GM23338 (cell line): ENCODE measurements at regions not wholly inside any gene's neighbourhood (a gene's known extent, or its start where the extent isn't known, plus 50 kb on each side); places are given as distances from the start of the nearest gene placed in this dataset.

Source experiments
- ATAC-seq: fragments of 200-7000 bp; cut with Tn5 transposase; 3 replicates; pipeline ENCODE4 v1.9.1; 2020
- DNase-seq: peaks from one replicate; pipeline ENCODE4 v3.0.0-alpha.2; 2015; ENCODE audit warnings: low spot score
- H2AFZ ChIP-seq: fragments of 200-600 bp; sonication (generic); 2 replicates; pipeline ENCODE4 v1.8.0; 2016; ENCODE audit warnings: antibody characterized with exemption, mild to moderate bottlenecking, moderate library complexity
- H3F3A ChIP-seq: fragments of 200-600 bp; sonication (generic); replicated peaks from 2 replicates; pipeline ENCODE4 v1.8.0; 2017; ENCODE audit warnings: antibody characterized with exemption, mixed run types, low read depth
- H3K27ac ChIP-seq: fragments of 200-600 bp; sonication (generic); 2 replicates; pipeline ENCODE4 v1.6.1; 2016; ENCODE audit warnings: low read depth
- H3K27me3 ChIP-seq: fragments of 200-600 bp; sonication (generic); 2 replicates; pipeline ENCODE4 v1.8.0; 2016; ENCODE audit warnings: mild to moderate bottlenecking, mixed run types, moderate library complexity; ENCODE audit not compliant: insufficient read depth
- H3K36me3 ChIP-seq: fragments of 200-600 bp; sonication (generic); 2 replicates; pipeline ENCODE4 v1.8.0; 2016; ENCODE audit warnings: mild to moderate bottlenecking; ENCODE audit not compliant: insufficient read depth
- H3K4me1 ChIP-seq: fragments of 200-600 bp; sonication (generic); 2 replicates; pipeline ENCODE4 v1.8.0; 2016; ENCODE audit warnings: mild to moderate bottlenecking, moderate library complexity; ENCODE audit not compliant: insufficient read depth
- H3K4me2 ChIP-seq: fragments of 200-600 bp; sonication (generic); 2 replicates; pipeline ENCODE4 v1.7.1; 2017; ENCODE audit warnings: mixed run types
- H3K4me3 ChIP-seq: fragments of 200-600 bp; sonication (generic); 2 replicates; pipeline ENCODE4 v1.6.1; 2016; ENCODE audit warnings: mixed run types
- H3K79me2 ChIP-seq: fragments of 200-600 bp; sonication (generic); replicated peaks from 2 replicates; pipeline ENCODE4 v1.8.0; 2017; ENCODE audit warnings: mild to moderate bottlenecking; ENCODE audit not compliant: insufficient read depth
- H3K9me2 ChIP-seq: fragments of 200-600 bp; sonication (generic); 2 replicates; pipeline ENCODE4 v1.8.0; 2017; ENCODE audit not compliant: insufficient read depth
- H4K20me1 ChIP-seq: fragments of 200-600 bp; sonication (generic); replicated peaks from 2 replicates; pipeline ENCODE4 v1.8.0; 2017; ENCODE audit warnings: mild to moderate bottlenecking; ENCODE audit not compliant: insufficient read depth
- H3K27ac Mint-ChIP-seq: 2 replicates; pipeline ENCODE4 v1.8.0; 2020; ENCODE audit warnings: inconsistent platforms, mild to moderate bottlenecking, moderate library complexity, mixed read lengths
- H3K27me3 Mint-ChIP-seq: 3 replicates; pipeline ENCODE4 v1.8.0; 2022; ENCODE audit warnings: low read depth, mild to moderate bottlenecking, moderate library complexity, mixed read lengths, inconsistent platforms; ENCODE audit not compliant: insufficient read depth, poor library complexity
- H3K36me3 Mint-ChIP-seq: 3 replicates; pipeline ENCODE4 v1.8.0; 2021; ENCODE audit warnings: low read depth, mild to moderate bottlenecking, inconsistent platforms, moderate library complexity, mixed read lengths
- H3K4me1 Mint-ChIP-seq: 3 replicates; pipeline ENCODE4 v1.8.0; 2020; ENCODE audit warnings: mild to moderate bottlenecking, inconsistent platforms, mixed read lengths
- H3K4me3 Mint-ChIP-seq: 3 replicates; pipeline ENCODE4 v1.8.0; 2021; ENCODE audit warnings: moderate library complexity, mild to moderate bottlenecking, inconsistent platforms, mixed read lengths
- H3K9me3 Mint-ChIP-seq: 3 replicates; pipeline ENCODE4 v1.8.0; 2020; ENCODE audit warnings: moderate library complexity, mild to moderate bottlenecking, inconsistent platforms, mixed read lengths
- CREB1 ChIP-seq: fragments of 250-450 bp; sonication (Bioruptor Pico); IDR thresholded peaks from 2 replicates; pipeline ENCODE4 v1.5.0; 2020; ENCODE audit warnings: low read depth, mild to moderate bottlenecking, moderate library complexity
- CTCF ChIP-seq, 2 experiments: fragments of 200-600 bp in 1 of 2; sonication (generic) in 1 of 2; conservative IDR thresholded peaks; 2 replicates each; pipeline versions ENCODE4 v1.5.1 to v1.6.1; 2016 to 2017; ENCODE audit warnings: antibody characterized with exemption in 2 of 2, low read depth in 2 of 2, mild to moderate bottlenecking in 2 of 2, moderate library complexity in 1 of 2
- ETS1 ChIP-seq: IDR thresholded peaks from 2 replicates; pipeline ENCODE4 v1.6.1; 2016; ENCODE audit warnings: antibody characterized with exemption
- EZH2 ChIP-seq: fragments of 200-600 bp; sonication (generic); IDR thresholded peaks from one replicate; pipeline ENCODE4 v1.8.0; 2017; ENCODE audit warnings: antibody characterized with exemption, mild to moderate bottlenecking, low read depth; ENCODE audit not compliant: unreplicated experiment
- EZH2phosphoT487 ChIP-seq: fragments of 200-600 bp; sonication (generic); IDR thresholded peaks from one replicate; pipeline ENCODE4 v1.8.1; 2018; ENCODE audit warnings: antibody characterized with exemption; ENCODE audit not compliant: unreplicated experiment
- JUNB ChIP-seq: IDR thresholded peaks from one replicate; pipeline ENCODE4 v1.6.1; 2016; ENCODE audit warnings: antibody characterized with exemption; ENCODE audit not compliant: unreplicated experiment
- NANOG ChIP-seq: IDR thresholded peaks from 2 replicates; pipeline ENCODE4 v1.6.1; 2016; ENCODE audit warnings: antibody characterized with exemption, borderline replicate concordance
- POLR2AphosphoS5 ChIP-seq: IDR thresholded peaks from 2 replicates; pipeline ENCODE4 v1.6.1; 2016; ENCODE audit warnings: antibody characterized with exemption, low read depth
- REST ChIP-seq: IDR thresholded peaks from one replicate; pipeline ENCODE4 v1.6.1; 2018; ENCODE audit warnings: antibody characterized with exemption; ENCODE audit not compliant: unreplicated experiment
- STAT1 ChIP-seq: IDR thresholded peaks from one replicate; pipeline ENCODE4 v1.6.1; 2016; ENCODE audit warnings: antibody characterized with exemption; ENCODE audit not compliant: unreplicated experiment
- ZNF114 ChIP-seq: fragments of 250-450 bp; sonication (Bioruptor Pico); IDR thresholded peaks from 2 replicates; pipeline ENCODE4 v1.5.0; 2020; ENCODE audit warnings: mild to moderate bottlenecking, moderate library complexity
- ZNF331 ChIP-seq: fragments of 250-450 bp; sonication (Bioruptor Pico); IDR thresholded peaks from 2 replicates; pipeline ENCODE4 v1.5.0; 2020; ENCODE audit warnings: low read depth, mild to moderate bottlenecking, moderate library complexity
- ZNF462 ChIP-seq: fragments of 250-450 bp; sonication (Bioruptor Pico); IDR thresholded peaks from 2 replicates; pipeline ENCODE4 v1.5.0; 2020; ENCODE audit warnings: mild to moderate bottlenecking, moderate library complexity

- peaks cover 2% of the 10 kb centered on the region for H3K27me3 Mint-ChIP-seq
- DNase-seq, result no peak
- H3K4me1 ChIP-seq, result peaks cover 16% of the 10 kb centered on the region
Measured at GRCh38 chr3:177541541-177541940, 344.3 kb upstream of the TBL1XR1 start.

More at GRCh38 chr3:177541541-177541940, 344.3 kb upstream of the TBL1XR1 start:
- TF ChIP-seq NANOG, result no peak
- TF ChIP-seq CREB1 (CRISPR knock-in tag), result no peak
- TF ChIP-seq POLR2AphosphoS5, result no peak
- no peak for TF ChIP-seq ZNF114 (CRISPR knock-in tag)
- no peak for TF ChIP-seq ZNF462
- no peak for TF ChIP-seq STAT1
- TF ChIP-seq ZNF331, result no peak
- TF ChIP-seq JUNB, result no peak
- TF ChIP-seq ETS1, result no peak
- no peak for TF ChIP-seq EZH2
- TF ChIP-seq REST, result no peak
- no peak for TF ChIP-seq CTCF (conservative IDR thresholded peaks at IDR 0.05; ENCODE audit: low read depth in 2 of 2)
- TF ChIP-seq EZH2phosphoT487, result no peak
- Histone ChIP-seq H3K9me2 (peaks cover 7% of the 10 kb centered on the region; the same call in 1 of the 2 replicates), H4K20me1 (no peaks in the 10 kb centered on the region), H3K4me2 (no peak overlapping the region), H2AFZ (no peak overlapping the region), H3K36me3 (no peaks in the 10 kb centered on the region), H3K27ac (no peak overlapping the region), H3K4me3 (no peak overlapping the region), H3F3A (no peaks in the 10 kb centered on the region), H3K27me3 (no peaks in the 10 kb centered on the region), H3K79me2 (no peaks in the 10 kb centered on the region)
- H3K4me3 Mint-ChIP-seq, result no peak overlapping the region
- no peak for ATAC-seq
- H3K27ac Mint-ChIP-seq, result peak overlapping the region; percentile 78; the same call in 1 of the 2 replicates
- H3K36me3 Mint-ChIP-seq, result no peaks in the 10 kb centered on the region
- H3K9me3 Mint-ChIP-seq, result no peaks in the 10 kb centered on the region; the same call in 2 of the 3 replicates
- H3K4me1 Mint-ChIP-seq, result peaks cover 39% of the 10 kb centered on the region
